ENCODE measurements at regions not wholly inside any gene's neighbourhood (a gene's known extent, or its start where the extent isn't known, plus 50 kb on each side); places are given as distances from the start of the nearest gene placed in this dataset.

- TF ChIP-seq ASH2L (IDR thresholded peaks at IDR 0.05; ENCODE audit: low read length) (no peak), POU5F1 (IDR thresholded peaks at IDR 0.05; ENCODE audit: low read depth, low read length) (no peak), SP1 (IDR thresholded peaks at IDR 0.05; ENCODE audit: low read depth, low read length) (no peak), CBX5 (IDR thresholded peaks at IDR 0.05; ENCODE audit: low read depth, low read length) (no peak)
Observed at GRCh38 chr9:30673132-30673531, 1711.3 kb upstream of the ACO1 start (continued).
